T1000 (cell line): ENCODE measurements at regions not wholly inside any gene's neighbourhood (a gene's known extent, or its start where the extent isn't known, plus 50 kb on each side); places are given as distances from the start of the nearest gene placed in this dataset.

Source experiments
- DNase-seq: peaks from one replicate; lab custom pipeline; 2025; ENCODE audit warnings: mixed read lengths; lab: John Stamatoyannopoulos, UW

GRCh38 chr17:77700165-77700881, 258.2 kb upstream of the TNRC6C start:
- DNase-seq = no peak

GRCh38 chr17:77701996-77702395, 256.5 kb upstream of the TNRC6C start:
- DNase-seq = no peak

GRCh38 chr17:77704048-77704815, 254.3 kb upstream of the TNRC6C start:
- DNase-seq = no peak

GRCh38 chr17:77706938-77707337, 251.6 kb upstream of the TNRC6C start:
- no peak for DNase-seq

GRCh38 chr17:77707546-77707945, 251.0 kb upstream of the TNRC6C start:
- DNase-seq = no peak

GRCh38 chr17:77708049-77708448, 250.5 kb upstream of the TNRC6C start:
- DNase-seq = no peak

GRCh38 chr17:77708936-77709335, 249.6 kb upstream of the TNRC6C start:
- DNase-seq = no peak

GRCh38 chr17:77709594-77709993, 248.9 kb upstream of the TNRC6C start:
- DNase-seq = no peak

GRCh38 chr17:77712578-77712977, 245.9 kb upstream of the TNRC6C start:
- DNase-seq = no peak

GRCh38 chr17:77716289-77716926, 242.1 kb upstream of the TNRC6C start:
- no peak for DNase-seq

- no peak for DNase-seq
Measured at GRCh38 chr17:77717941-77718668, 240.4 kb upstream of the TNRC6C start.

- DNase-seq = no peak
Measured at GRCh38 chr17:77718669-77718961, 239.9 kb upstream of the TNRC6C start.

GRCh38 chr17:77719806-77720205, 238.7 kb upstream of the TNRC6C start:
- no peak for DNase-seq

GRCh38 chr17:77720946-77721845, 237.3 kb upstream of the TNRC6C start:
- DNase-seq = no peak

GRCh38 chr17:77721846-77722160, 236.7 kb upstream of the TNRC6C start:
- no peak for DNase-seq

- no peak for DNase-seq
Measured at GRCh38 chr17:77722366-77722765, 236.1 kb upstream of the TNRC6C start.

GRCh38 chr17:77723071-77723908, 235.2 kb upstream of the TNRC6C start:
- DNase-seq = no peak

GRCh38 chr17:77723909-77724875, 234.3 kb upstream of the TNRC6C start:
- DNase-seq = no peak

- DNase-seq = no peak
Measured at GRCh38 chr17:77724876-77725615, 233.5 kb upstream of the TNRC6C start.
